OCI-LY7 (cell line): ENCODE measurements at regions not wholly inside any gene's neighbourhood (a gene's known extent, or its start where the extent isn't known, plus 50 kb on each side); places are given as distances from the start of the nearest gene placed in this dataset.

Source experiments
- BruUV-seq: library from RNA; stranded (reverse); fragments of 400-500 nt; replicated peaks from 2 replicates; lab custom pipeline; 2021; lab: Mats Ljungman, UMichigan
- CTCF ChIA-PET: fragments of 300-600 bp; sonication (Branson Sonifier 250); formaldehyde crosslinking; loops from one replicate; lab custom pipeline; 2022; ENCODE audit warnings: antibody characterized with exemption; ENCODE audit not compliant: unreplicated experiment; lab: Charles Lee
- POLR2A ChIA-PET: fragments of 300-600 bp; sonication (Branson Sonifier 250); formaldehyde crosslinking; loops from one replicate; lab custom pipeline; 2022; ENCODE audit warnings: antibody characterized with exemption; lab: Charles Lee
- DNase-seq: peaks from one replicate; pipeline ENCODE4 v3.0.0-alpha.2; 2015; ENCODE audit warnings: low spot score
- H2AFZ ChIP-seq: fragments of 200-600 bp; sonication (generic), shearing (Covaris generic); 2 replicates; pipeline ENCODE4 v1.6.1; 2014; ENCODE audit warnings: mild to moderate bottlenecking, antibody characterized with exemption, low read length, moderate library complexity
- H3K27ac ChIP-seq: fragments of 200-600 bp; sonication (generic); 2 replicates; pipeline ENCODE4 v1.5.1; 2014; ENCODE audit warnings: mixed run types, low read depth, mild to moderate bottlenecking, moderate library complexity, low read length, inconsistent platforms; ENCODE audit not compliant: poor library complexity, severe bottlenecking
- H3K36me3 ChIP-seq: fragments of 200-600 bp; sonication (generic); 2 replicates; pipeline ENCODE4 v1.6.1; 2014; ENCODE audit warnings: mild to moderate bottlenecking, antibody characterized with exemption, low read length, moderate library complexity, mixed read lengths; ENCODE audit not compliant: insufficient read depth
- H3K4me1 ChIP-seq: fragments of 200-600 bp; sonication (generic); 2 replicates; pipeline ENCODE4 v1.5.1; 2014; ENCODE audit warnings: mild to moderate bottlenecking, low read length; ENCODE audit not compliant: insufficient read depth, poor library complexity, severe bottlenecking
- H3K4me2 ChIP-seq: fragments of 200-600 bp; sonication (generic); 2 replicates; pipeline ENCODE4 v1.6.1; 2014; ENCODE audit warnings: mild to moderate bottlenecking, low read length
- H3K4me3 ChIP-seq: fragments of 200-600 bp; sonication (generic); 2 replicates; pipeline ENCODE4 v1.5.1; 2014; ENCODE audit warnings: mild to moderate bottlenecking, low read depth, low read length; ENCODE audit not compliant: poor library complexity, severe bottlenecking
- H3K79me2 ChIP-seq: fragments of 200-600 bp; sonication (generic); 2 replicates; pipeline ENCODE4 v1.6.1; 2016; ENCODE audit warnings: low read depth, mild to moderate bottlenecking, low read length, moderate library complexity, mixed read lengths; ENCODE audit not compliant: insufficient read depth
- H3K9me2 ChIP-seq: fragments of 200-600 bp; sonication (generic); 2 replicates; pipeline ENCODE4 v1.6.1; 2016; ENCODE audit warnings: mild to moderate bottlenecking, low read length, mixed read lengths; ENCODE audit not compliant: insufficient read depth
- H3K9me3 ChIP-seq: fragments of 200-600 bp; sonication (generic); 2 replicates; pipeline ENCODE4 v1.6.1; 2014; ENCODE audit warnings: mild to moderate bottlenecking, mixed run types, low read length, mixed read lengths
- H4K20me1 ChIP-seq: fragments of 200-600 bp; sonication (generic); 2 replicates; pipeline ENCODE4 v1.6.1; 2014; ENCODE audit warnings: mild to moderate bottlenecking, antibody characterized with exemption, low read length, moderate library complexity, mixed read lengths; ENCODE audit not compliant: insufficient read depth
- CTCF ChIP-seq: fragments of 200-600 bp; sonication (generic); conservative IDR thresholded peaks from 2 replicates; pipeline ENCODE4 v1.5.1; 2014; ENCODE audit warnings: mild to moderate bottlenecking, antibody characterized with exemption, low read length, moderate library complexity, mixed read lengths
- EZH2phosphoT487 ChIP-seq: fragments of 200-600 bp; sonication (generic); IDR thresholded peaks from 2 replicates; pipeline ENCODE4 v1.6.1; 2018; ENCODE audit warnings: low read depth, borderline replicate concordance, mild to moderate bottlenecking, mixed run types, antibody characterized with exemption, low read length, moderate library complexity, mixed read lengths
- intact Hi-C: fragments of 100-400 bp; cut with micrococcal nuclease; formaldehyde crosslinking; loops from one replicate; pipeline ENCODE4 v1.10.0; 2022; ENCODE audit not compliant: unreplicated experiment

DNA sequence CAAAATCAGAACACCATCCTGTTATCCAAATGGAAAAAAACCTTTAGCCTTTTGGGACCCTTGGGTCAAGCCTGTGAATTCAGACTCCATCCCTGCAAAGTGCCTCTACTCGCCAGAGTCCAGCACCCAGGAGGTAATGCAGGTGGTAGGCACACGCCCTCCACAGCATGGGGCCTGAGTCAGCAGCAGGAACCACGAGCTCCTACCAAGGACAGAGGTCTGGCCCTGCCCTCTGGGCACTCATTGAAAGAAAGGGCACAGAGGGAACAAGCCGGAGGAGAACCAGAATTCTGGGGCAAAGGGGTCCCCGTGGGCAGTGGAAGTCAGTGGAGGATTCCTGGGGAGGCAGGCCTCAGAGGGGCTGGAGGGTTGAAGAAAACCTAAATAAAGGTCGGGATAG is 438.1 kb downstream of the NPHP4 start:
- BruUV-seq, result no TSS peak
- H3K27ac ChIP-seq, result no peak overlapping the region
- H3K4me1 ChIP-seq, result no peaks in the 10 kb centered on the region
- no peak overlapping the region for H3K4me2 ChIP-seq
- no peaks in the 10 kb centered on the region for H4K20me1 ChIP-seq
- H3K9me2 ChIP-seq, result no peaks in the 10 kb centered on the region; the same call in 1 of the 2 replicates
- TF ChIP-seq EZH2phosphoT487, result no peak
- no peak for TF ChIP-seq CTCF
- H2AFZ ChIP-seq, result no peak overlapping the region
- no peaks in the 10 kb centered on the region for H3K79me2 ChIP-seq
- intact Hi-C loops, result no loop called here
- H3K9me3 ChIP-seq, result no peaks in the 10 kb centered on the region
- H3K4me3 ChIP-seq, result no peak overlapping the region
- ChIA-PET POLR2A (no interaction called here), CTCF (no interaction called here)
- no peak for DNase-seq
- no peaks in the 10 kb centered on the region for H3K36me3 ChIP-seq

GRCh38 chr1:5552787-5553484 is 439.3 kb downstream of the NPHP4 start:
- TF ChIP-seq CTCF, result no peak
- no peak for TF ChIP-seq EZH2phosphoT487
- H3K9me3 ChIP-seq, result no peaks in the 10 kb centered on the region
- intact Hi-C loops, result no loop called here
- DNase-seq, result no peak
- no peaks in the 10 kb centered on the region for H4K20me1 ChIP-seq
- ChIA-PET POLR2A (no interaction called here), CTCF (no interaction called here)
- H3K4me2 ChIP-seq, result no peak overlapping the region
- H3K4me3 ChIP-seq, result no peak overlapping the region
- no peak overlapping the region for H3K27ac ChIP-seq
- no peaks in the 10 kb centered on the region for H3K4me1 ChIP-seq
- H3K36me3 ChIP-seq, result no peaks in the 10 kb centered on the region
- no TSS peak for BruUV-seq
- H3K79me2 ChIP-seq, result no peaks in the 10 kb centered on the region
- H2AFZ ChIP-seq, result no peak overlapping the region
- H3K9me2 ChIP-seq, result no peaks in the 10 kb centered on the region

GRCh38 chr1:5551274-5551975 is 440.8 kb downstream of the NPHP4 start:
- Histone ChIP-seq H3K9me3 (no peaks in the 10 kb centered on the region), H3K27ac (no peak overlapping the region), H3K79me2 (no peaks in the 10 kb centered on the region), H3K9me2 (no peaks in the 10 kb centered on the region), H4K20me1 (no peaks in the 10 kb centered on the region), H3K4me3 (no peak overlapping the region), H3K4me2 (no peak overlapping the region), H3K4me1 (no peaks in the 10 kb centered on the region), H3K36me3 (no peaks in the 10 kb centered on the region), H2AFZ (no peak overlapping the region)
- ChIA-PET CTCF (no interaction called here), POLR2A (no interaction called here)
- no peak for DNase-seq
- no peak for TF ChIP-seq EZH2phosphoT487
- TF ChIP-seq CTCF, result no peak
- BruUV-seq, result no TSS peak
- intact Hi-C loops, result no loop called here
